CD14-positive monocyte (primary cell): ENCODE measurements at regions not wholly inside any gene's neighbourhood (a gene's known extent, or its start where the extent isn't known, plus 50 kb on each side); places are given as distances from the start of the nearest gene placed in this dataset.

Experiments used
- DNase-seq, 3 donors: peaks; one replicate each; pipeline ENCODE4 v3.0.0-alpha.2; 2011 to 2022
- H2AFZ ChIP-seq: 2 replicates; pipeline ENCODE4 v1.6.0; 2012; ENCODE audit warnings: mild to moderate bottlenecking, low read depth, low read length, inconsistent platforms; ENCODE audit not compliant: insufficient read depth, poor library complexity, severe bottlenecking
- H3K27ac ChIP-seq, 2 donors: 1 replicate in 1 of 2; 2 replicates in 1 of 2; pipeline ENCODE4 v1.5.1; 2012 to 2013; ENCODE audit warnings: low read length in 2 of 2, control low read depth in 1 of 2, inconsistent platforms in 1 of 2, low read depth in 1 of 2, mild to moderate bottlenecking in 1 of 2
- H3K27me3 ChIP-seq, 2 donors: one replicate each; pipeline versions ENCODE4 v1.6.0 to v1.6.1; 2011 to 2013; ENCODE audit warnings: low read length in 2 of 2; ENCODE audit not compliant: control insufficient read depth in 2 of 2, insufficient read depth in 2 of 2
- H3K36me3 ChIP-seq, 2 donors: replicated peaks in 1 of 2; 1 replicate in 1 of 2; 2 replicates in 1 of 2; pipeline versions ENCODE4 v1.5.1 to v1.6.1; 2012 to 2013; ENCODE audit warnings: low read length in 2 of 2, control low read depth in 1 of 2, inconsistent platforms in 1 of 2, mild to moderate bottlenecking in 1 of 2; ENCODE audit not compliant: insufficient read depth in 2 of 2, control insufficient read depth in 1 of 2
- H3K4me1 ChIP-seq, 2 donors: 1 replicate in 1 of 2; 2 replicates in 1 of 2; pipeline versions ENCODE4 v1.5.1 to v1.6.1; 2012 to 2013; ENCODE audit warnings: low read length in 2 of 2, control low read depth in 1 of 2, inconsistent platforms in 1 of 2, mild to moderate bottlenecking in 1 of 2, moderate library complexity in 1 of 2; ENCODE audit not compliant: insufficient read depth in 2 of 2, control insufficient read depth in 1 of 2
- H3K4me2 ChIP-seq: replicated peaks from 2 replicates; pipeline ENCODE3; 2012; ENCODE audit warnings: low read length, moderate library complexity, mild to moderate bottlenecking; ENCODE audit not compliant: poor library complexity, severe bottlenecking; ENCODE audit errors: extremely low read depth
- H3K4me3 ChIP-seq, 3 experiments: fragments of 200-600 bp in 1 of 3; sonication (generic) in 1 of 3; replicated peaks in 1 of 3; 1 replicate in 2 of 3; 2 replicates in 1 of 3; pipeline ENCODE4 v1.5.1; 2011 to 2013; ENCODE audit warnings: low read length in 3 of 3, mild to moderate bottlenecking in 3 of 3, control low read depth in 2 of 3, low read depth in 2 of 3, inconsistent platforms in 1 of 3, moderate library complexity in 1 of 3
- H3K79me2 ChIP-seq: 2 replicates; pipeline ENCODE4 v1.6.0; 2012; ENCODE audit warnings: mild to moderate bottlenecking, control low read depth, inconsistent platforms, low read length, moderate library complexity; ENCODE audit not compliant: insufficient read depth
- H3K9ac ChIP-seq: 2 replicates; pipeline ENCODE4 v1.6.0; 2017; ENCODE audit warnings: low read length, mild to moderate bottlenecking; ENCODE audit not compliant: insufficient read depth, poor library complexity, severe bottlenecking
- H3K9me3 ChIP-seq, 2 donors: replicated peaks in 1 of 2; 1 replicate in 1 of 2; 2 replicates in 1 of 2; pipeline versions ENCODE4 v1.5.1 to v1.6.1; 2012 to 2013; ENCODE audit warnings: low read length in 2 of 2, control low read depth in 1 of 2; ENCODE audit not compliant: control insufficient read depth in 1 of 2, insufficient read depth in 1 of 2
- H4K20me1 ChIP-seq: 2 replicates; pipeline ENCODE4 v1.6.0; 2012; ENCODE audit warnings: mild to moderate bottlenecking, low read length, control low read depth, moderate library complexity; ENCODE audit not compliant: insufficient read depth
- H3K27ac Mint-ChIP-seq, 7 donors: one replicate each; pipeline ENCODE4 v1.8.0; 2020; ENCODE audit warnings: mild to moderate bottlenecking in 7 of 7, mixed read lengths in 7 of 7, moderate library complexity in 6 of 7, inconsistent platforms in 2 of 7
- H3K27me3 Mint-ChIP-seq, 3 donors: one replicate each; pipeline ENCODE4 v1.8.0; 2021 to 2022; ENCODE audit warnings: low read depth in 3 of 3, mild to moderate bottlenecking in 3 of 3, mixed read lengths in 3 of 3, moderate library complexity in 3 of 3, inconsistent platforms in 1 of 3
- H3K36me3 Mint-ChIP-seq, 2 donors: one replicate each; pipeline ENCODE4 v1.8.0; 2020; ENCODE audit warnings: mixed read lengths in 2 of 2, inconsistent platforms in 1 of 2, mild to moderate bottlenecking in 1 of 2
- H3K4me1 Mint-ChIP-seq: one replicate; pipeline ENCODE4 v1.8.0; 2020; ENCODE audit warnings: mild to moderate bottlenecking, mixed read lengths
- H3K4me3 Mint-ChIP-seq, 2 donors: one replicate each; pipeline ENCODE4 v1.8.0; 2020; ENCODE audit warnings: mild to moderate bottlenecking in 2 of 2, mixed read lengths in 2 of 2, moderate library complexity in 1 of 2
- H3K9me3 Mint-ChIP-seq, 7 donors: one replicate each; pipeline ENCODE4 v1.8.0; 2020 to 2022; ENCODE audit warnings: mixed read lengths in 7 of 7, mild to moderate bottlenecking in 6 of 7, moderate library complexity in 6 of 7, inconsistent platforms in 2 of 7
- CTCF ChIP-seq: fragments of 200-600 bp; IDR thresholded peaks from one replicate; pipeline ENCODE4 v1.8.0; 2022; ENCODE audit warnings: antibody characterized with exemption, mild to moderate bottlenecking
- WGBS: methylation state at CpG from one replicate; pipeline ENCODE4 v1.1.5; 2013; ENCODE audit warnings: missing lambda C conversion rate; ENCODE audit not compliant: insufficient coverage; 5-methylcytosine and 5-hydroxymethylcytosine counted together
- intact Hi-C, 2 donors: fragments of 100-400 bp; cut with micrococcal nuclease; formaldehyde crosslinking; loops; one replicate each; pipeline versions ENCODE4 v1.15.0 to v1.15.1; 2023

DNA sequence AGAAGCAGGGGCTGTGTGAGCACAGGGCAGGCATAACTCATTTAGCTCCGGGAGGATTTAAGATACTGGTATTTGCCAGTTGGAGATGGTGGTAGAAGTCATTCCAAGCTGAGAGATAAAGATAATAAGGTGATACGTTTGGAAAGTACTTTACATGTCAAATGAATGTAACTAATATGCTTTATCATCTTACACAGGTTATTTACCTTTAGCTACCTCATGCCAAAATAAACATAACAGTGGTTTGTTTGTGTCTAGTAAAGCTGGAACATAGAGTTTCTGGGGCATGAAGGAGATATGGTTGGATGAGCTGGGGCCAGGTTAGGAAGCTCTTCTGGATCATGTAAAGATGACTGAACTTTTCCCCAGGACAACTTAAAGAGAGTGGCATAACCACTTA lies 126.9 kb upstream of the PIK3C3 start:
- Mint-ChIP-seq H3K27ac (no peak overlapping the region), H3K36me3 (no peaks in the 10 kb centered on the region), H3K4me3 (no peak overlapping the region), H3K9me3 (peaks cover 0 to 4% (median 0%) of the 10 kb centered on the region in 7 donors), H3K4me1 (no peaks in the 10 kb centered on the region), H3K27me3 (no peaks in the 10 kb centered on the region)
- Histone ChIP-seq H3K4me3 (no peak overlapping the region), H3K9ac (no peak overlapping the region), H3K27ac (no peak overlapping the region), H3K4me1 (no peaks in the 10 kb centered on the region), H3K36me3 (no peaks in the 10 kb centered on the region), H3K79me2 (no peaks in the 10 kb centered on the region), H3K27me3 (no peaks in the 10 kb centered on the region), H3K9me3 (no peaks in the 10 kb centered on the region), H2AFZ (no peak overlapping the region), H3K4me2 (no peak overlapping the region), H4K20me1 (no peaks in the 10 kb centered on the region)
- intact Hi-C loops = no loop called here
- no peak for TF ChIP-seq CTCF
- WGBS = 100% methylated on average over 1 of the region's 2 CpGs
- no peak for DNase-seq

GRCh38 chr18:41820784-41821183 lies 134.2 kb upstream of the PIK3C3 start:
- no peaks in the 10 kb centered on the region for H3K4me1 ChIP-seq
- DNase-seq = no peak
- 90% methylated on average over 3 of the region's 3 CpGs for WGBS
- intact Hi-C loops = no loop called here
- Mint-ChIP-seq H3K4me3 (no peak overlapping the region), H3K36me3 (no peaks in the 10 kb centered on the region), H3K27me3 (no peaks in the 10 kb centered on the region), H3K9me3 (peaks cover 0 to 3% (median 0%) of the 10 kb centered on the region in 7 donors), H3K4me1 (no peaks in the 10 kb centered on the region), H3K27ac (no peak overlapping the region)
- H3K9ac ChIP-seq = no peak overlapping the region
- H2AFZ ChIP-seq = no peak overlapping the region
- TF ChIP-seq CTCF = no peak
- no peak overlapping the region for H3K4me3 ChIP-seq
- no peak overlapping the region for H3K27ac ChIP-seq
- H3K27me3 ChIP-seq = no peaks in the 10 kb centered on the region
- H3K79me2 ChIP-seq = no peaks in the 10 kb centered on the region
- H3K4me2 ChIP-seq = no peak overlapping the region
- no peaks in the 10 kb centered on the region for H3K9me3 ChIP-seq
- no peaks in the 10 kb centered on the region for H4K20me1 ChIP-seq
- no peaks in the 10 kb centered on the region for H3K36me3 ChIP-seq
